GM15510 (cell line): ENCODE measurements at regions not wholly inside any gene's neighbourhood (a gene's known extent, or its start where the extent isn't known, plus 50 kb on each side); places are given as distances from the start of the nearest gene placed in this dataset.

Experiments used
- POLR2A ChIP-seq: IDR thresholded peaks from 3 replicates; pipeline ENCODE4 v1.6.1; 2011; ENCODE audit warnings: borderline replicate concordance; ENCODE audit not compliant: insufficient read length; ENCODE audit errors: extremely low read depth

- no peak for TF ChIP-seq POLR2A
Observed at GRCh38 chr4:13857397-13857796, 229.9 kb upstream of the BOD1L1 start.

DNA sequence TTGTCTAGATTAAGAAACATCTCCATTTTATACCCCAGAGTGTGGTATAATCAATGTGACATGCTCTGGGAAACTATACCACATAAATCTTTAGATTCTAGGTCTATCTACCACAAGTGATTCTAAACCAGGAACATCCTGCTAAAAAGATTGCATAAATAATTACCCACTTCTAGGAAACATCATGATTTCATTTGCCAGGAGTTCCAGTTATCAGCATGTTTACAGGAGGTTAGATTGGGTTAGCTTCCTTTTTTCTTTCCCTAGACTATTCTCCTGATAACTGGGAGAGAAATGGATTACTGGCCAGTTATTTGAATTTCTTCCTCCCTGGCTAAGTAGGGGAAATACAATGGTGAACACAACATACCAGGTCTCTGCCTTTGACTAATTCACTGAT lies 230.3 kb upstream of the BOD1L1 start:
- no peak for TF ChIP-seq POLR2A

DNA sequence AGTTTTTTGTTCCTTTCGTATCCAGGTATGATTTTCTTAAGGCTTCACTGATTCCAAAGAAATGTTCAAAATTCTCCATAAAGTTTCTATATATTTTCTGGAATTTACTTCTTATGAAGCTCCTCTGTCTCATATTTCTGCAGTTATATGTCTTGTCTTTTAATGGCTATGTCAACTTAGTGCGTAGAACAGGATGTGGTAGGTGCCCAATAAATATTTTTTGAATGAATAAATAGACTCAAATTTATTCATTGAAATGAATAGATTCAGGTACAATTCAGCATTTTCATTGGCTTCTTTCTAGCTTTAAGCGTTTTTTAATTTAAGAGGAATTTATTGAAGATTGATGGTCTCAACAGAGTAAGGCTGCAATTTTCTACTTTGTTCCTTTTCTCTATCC lies 231.9 kb upstream of the BOD1L1 start:
- TF ChIP-seq POLR2A: no peak

GRCh38 chr4:13860126-13860525 lies 232.6 kb upstream of the BOD1L1 start:
- TF ChIP-seq POLR2A: no peak

DNA sequence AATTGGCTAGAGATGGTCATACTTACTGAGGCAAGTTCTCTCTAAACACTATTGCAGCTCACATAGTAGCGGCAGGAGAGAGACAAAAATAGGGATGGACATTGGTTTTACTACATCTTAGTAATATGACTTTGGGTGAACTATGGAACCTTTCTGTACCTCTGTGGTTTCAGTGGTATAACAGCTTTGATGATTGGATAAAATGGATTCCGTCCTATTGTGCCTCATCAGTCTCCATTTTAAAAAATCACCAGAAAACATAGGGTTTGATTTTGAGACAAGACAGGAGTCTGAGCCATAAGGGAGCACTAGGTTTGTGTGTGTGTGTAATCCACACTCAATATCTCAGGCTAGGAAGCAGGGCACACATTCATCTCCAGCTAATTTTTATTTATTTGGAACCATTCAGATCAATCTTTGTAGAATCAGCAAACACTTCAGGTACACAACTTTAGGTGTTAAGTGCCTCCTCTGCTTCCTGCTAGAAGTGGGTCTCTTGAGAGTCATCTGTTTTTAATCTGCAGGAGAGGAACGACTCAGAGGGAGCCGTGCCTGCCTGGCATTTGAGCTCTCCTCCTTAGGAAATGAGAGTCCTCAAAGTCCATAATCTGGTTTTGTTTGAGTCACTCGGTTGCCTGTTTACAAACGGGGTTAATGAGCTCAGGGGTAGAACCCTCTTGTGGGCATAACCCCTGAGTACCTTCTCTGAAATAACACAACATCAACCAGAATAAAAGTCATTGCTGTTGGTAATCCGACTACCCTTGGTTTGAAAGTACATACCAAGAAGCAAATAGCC lies 238.5 kb upstream of the BOD1L1 start:
- no peak for TF ChIP-seq POLR2A

DNA sequence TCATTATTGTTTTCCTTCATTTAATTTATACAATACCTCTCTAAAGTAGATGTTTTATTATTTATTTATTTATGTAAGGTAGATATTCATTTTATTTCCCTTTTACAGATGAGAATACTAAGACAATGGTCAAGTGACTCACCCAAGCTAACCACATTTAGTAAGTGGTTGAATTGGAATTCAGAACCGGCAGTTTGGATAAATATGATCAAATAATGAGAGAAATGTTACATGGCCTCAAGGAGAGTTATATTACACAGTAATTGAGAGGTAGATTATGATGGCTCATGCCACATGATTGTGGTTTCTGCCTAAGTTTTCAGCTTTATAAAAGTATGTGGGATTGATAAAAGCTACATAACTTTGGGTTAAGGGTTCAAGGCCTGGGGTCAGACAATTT lies 239.4 kb upstream of the BOD1L1 start:
- TF ChIP-seq POLR2A: no peak

- no peak for TF ChIP-seq POLR2A
Observed at GRCh38 chr4:13872155-13872554, 244.6 kb upstream of the BOD1L1 start.

DNA sequence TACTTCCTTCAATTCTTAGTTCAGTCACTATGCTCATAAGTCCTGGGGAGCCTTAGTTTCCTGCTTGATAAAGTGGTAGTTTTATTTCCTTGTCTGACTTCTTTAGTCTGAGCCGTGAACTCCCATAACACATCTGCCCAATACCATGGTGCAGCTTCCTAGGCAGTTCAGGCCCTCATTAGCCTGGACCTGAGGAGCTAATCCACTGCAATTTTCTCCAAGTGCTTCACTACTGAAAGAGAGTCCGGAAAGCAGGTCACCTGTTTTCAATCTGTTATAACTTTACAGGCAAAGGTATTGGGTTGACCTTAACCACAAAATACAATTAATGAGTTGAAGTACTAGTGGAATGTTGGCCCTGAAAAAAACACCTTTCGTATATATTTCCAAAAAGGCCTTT lies 245.4 kb upstream of the BOD1L1 start:
- no peak for TF ChIP-seq POLR2A

- no peak for TF ChIP-seq POLR2A
Observed at GRCh38 chr4:13875181-13875580, 247.7 kb upstream of the BOD1L1 start.

DNA sequence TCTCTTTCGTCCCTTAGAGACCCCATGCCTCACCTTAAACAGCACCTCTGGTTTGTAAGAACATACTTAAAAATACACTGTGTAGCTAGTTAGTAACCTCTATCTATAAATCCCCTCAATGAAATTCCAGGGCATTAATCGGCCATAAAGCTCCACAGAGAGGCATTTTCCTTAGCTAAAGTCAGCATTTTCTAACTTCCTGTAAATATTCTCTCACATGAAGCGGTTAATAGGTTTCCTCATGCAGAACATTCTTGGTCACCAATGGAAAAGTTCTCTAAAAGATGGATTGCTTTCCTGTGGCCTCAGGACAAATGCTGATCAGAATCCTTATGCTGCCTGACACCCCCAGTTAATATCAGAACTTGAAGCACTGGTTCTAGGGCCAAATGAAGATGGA lies 248.6 kb upstream of the BOD1L1 start:
- no peak for TF ChIP-seq POLR2A

GRCh38 chr4:13876940-13877339 lies 249.4 kb upstream of the BOD1L1 start:
- no peak for TF ChIP-seq POLR2A

- no peak for TF ChIP-seq POLR2A
Observed at GRCh38 chr4:13877626-13878025, 250.1 kb upstream of the BOD1L1 start.

- TF ChIP-seq POLR2A: no peak
Observed at GRCh38 chr4:13881892-13882291, 254.4 kb upstream of the BOD1L1 start.

- no peak for TF ChIP-seq POLR2A
Observed at GRCh38 chr4:13887010-13887409, 259.5 kb upstream of the BOD1L1 start.

DNA sequence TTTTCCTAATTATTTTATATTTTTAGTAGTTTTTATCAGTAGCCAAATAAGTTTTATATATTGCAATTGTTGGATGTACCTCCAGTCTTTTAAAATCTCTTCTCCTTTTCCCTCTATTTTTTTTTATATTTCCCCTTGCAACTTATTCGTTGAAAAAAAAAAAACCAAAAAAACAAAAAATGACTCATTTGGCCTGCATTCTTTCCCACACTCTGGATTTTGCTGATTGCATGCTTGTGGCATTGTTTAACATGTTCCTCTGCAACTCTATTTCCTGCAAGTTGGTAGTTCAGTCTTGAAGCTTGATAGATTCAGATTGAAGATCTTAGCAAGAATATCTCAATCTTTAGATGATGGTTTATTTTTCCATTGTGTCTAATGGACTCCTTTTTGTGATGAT lies 260.6 kb upstream of the BOD1L1 start:
- no peak for TF ChIP-seq POLR2A

DNA sequence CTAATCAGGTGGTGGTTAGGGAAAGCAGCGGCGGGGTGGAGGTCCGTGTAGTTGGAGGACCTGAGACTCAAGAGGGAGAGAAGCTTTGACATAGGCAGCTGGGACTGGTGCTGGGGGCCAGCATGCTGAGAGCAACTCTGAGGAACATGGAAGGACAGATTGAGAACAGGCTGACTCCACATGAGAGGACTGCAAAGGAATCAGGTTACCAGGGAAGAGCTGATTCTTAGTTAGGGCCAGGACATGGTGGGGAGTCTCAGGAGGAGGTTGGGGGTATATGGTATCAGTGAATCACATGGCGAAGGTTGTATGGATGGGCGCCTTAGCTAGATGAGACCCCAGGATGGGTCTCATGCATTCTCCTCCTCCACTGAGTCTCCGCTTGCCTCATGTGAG lies 264.0 kb upstream of the BOD1L1 start:
- no peak for TF ChIP-seq POLR2A

DNA sequence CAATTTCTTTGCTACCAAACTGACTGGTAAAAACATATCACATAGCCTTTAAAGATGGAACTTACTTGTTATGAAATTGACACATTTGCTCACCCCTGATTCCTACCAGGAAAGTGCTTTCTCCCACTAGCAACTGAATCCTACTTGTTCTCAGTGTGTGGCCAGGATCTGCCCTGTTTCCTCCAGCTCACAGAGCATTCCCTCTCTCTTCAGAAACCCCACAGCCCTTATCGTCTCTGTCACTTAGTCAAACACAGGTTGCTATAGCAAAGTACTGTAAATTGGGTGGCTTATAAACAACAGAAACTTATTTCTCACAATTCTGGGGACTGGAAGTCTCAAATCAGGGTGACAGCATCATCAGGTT lies 265.2 kb upstream of the BOD1L1 start:
- TF ChIP-seq POLR2A: no peak
